ENCODE measurements at regions not wholly inside any gene's neighbourhood (a gene's known extent, or its start where the extent isn't known, plus 50 kb on each side); places are given as distances from the start of the nearest gene placed in this dataset.

DNA sequence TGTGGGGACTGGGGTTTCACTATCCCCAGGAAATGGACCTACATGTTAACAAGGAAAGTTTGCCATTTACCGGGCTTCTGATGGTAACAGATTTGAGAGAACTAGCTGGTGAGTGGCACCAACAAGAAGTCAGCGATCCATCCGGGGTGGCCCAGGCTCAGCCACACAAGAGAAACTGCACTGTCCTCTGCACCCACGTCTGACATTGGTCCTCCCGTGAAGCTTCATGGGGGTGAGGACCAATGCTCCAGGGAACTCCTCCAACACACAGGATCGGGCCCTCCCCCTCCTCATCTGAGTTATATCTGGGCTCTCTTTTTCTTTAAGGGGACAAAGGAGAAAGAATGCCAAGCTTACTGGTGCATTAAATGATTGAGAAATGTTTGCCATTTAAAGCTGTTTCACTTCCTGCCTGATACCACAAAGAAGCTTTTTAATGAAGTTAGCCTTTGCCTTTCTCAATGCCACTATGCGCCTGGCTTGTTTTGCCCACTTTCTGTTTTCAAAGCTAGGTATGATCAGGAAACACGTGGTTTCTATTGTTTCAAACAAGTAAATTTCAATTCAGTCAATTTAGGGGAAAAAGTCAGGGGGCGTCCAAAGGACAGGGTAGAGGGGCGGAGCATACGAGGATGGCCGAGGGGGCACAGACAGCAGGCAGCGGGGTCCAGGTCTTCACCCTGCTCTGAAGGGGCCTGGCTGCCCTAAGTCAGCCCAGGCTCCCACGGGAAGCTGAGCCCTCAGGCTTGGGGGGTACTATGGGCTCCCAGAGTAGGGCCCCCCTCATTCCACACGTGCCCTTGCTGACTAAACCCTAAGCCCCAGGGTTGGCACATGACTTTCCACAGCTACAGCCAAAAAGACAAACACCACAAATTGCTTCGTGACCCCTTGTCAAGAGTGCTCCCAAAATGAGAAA is 204.0 kb upstream of the ID2 start:
- TF ChIP-seq, protein P1, sequence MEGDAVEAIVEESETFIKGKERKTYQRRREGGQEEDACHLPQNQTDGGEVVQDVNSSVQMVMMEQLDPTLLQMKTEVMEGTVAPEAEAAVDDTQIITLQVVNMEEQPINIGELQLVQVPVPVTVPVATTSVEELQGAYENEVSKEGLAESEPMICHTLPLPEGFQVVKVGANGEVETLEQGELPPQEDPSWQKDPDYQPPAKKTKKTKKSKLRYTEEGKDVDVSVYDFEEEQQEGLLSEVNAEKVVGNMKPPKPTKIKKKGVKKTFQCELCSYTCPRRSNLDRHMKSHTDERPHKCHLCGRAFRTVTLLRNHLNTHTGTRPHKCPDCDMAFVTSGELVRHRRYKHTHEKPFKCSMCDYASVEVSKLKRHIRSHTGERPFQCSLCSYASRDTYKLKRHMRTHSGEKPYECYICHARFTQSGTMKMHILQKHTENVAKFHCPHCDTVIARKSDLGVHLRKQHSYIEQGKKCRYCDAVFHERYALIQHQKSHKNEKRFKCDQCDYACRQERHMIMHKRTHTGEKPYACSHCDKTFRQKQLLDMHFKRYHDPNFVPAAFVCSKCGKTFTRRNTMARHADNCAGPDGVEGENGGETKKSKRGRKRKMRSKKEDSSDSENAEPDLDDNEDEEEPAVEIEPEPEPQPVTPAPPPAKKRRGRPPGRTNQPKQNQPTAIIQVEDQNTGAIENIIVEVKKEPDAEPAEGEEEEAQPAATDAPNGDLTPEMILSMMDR (IDR thresholded peaks at IDR 0.05; ENCODE audit: control insufficient read depth, extremely low read depth, insufficient read depth): no peak
- no peak overlapping the region for H3K4me3 ChIP-seq (ENCODE audit: low read depth, low read length)
- no peak for DNase-seq (ENCODE audit: low read depth)

DNA sequence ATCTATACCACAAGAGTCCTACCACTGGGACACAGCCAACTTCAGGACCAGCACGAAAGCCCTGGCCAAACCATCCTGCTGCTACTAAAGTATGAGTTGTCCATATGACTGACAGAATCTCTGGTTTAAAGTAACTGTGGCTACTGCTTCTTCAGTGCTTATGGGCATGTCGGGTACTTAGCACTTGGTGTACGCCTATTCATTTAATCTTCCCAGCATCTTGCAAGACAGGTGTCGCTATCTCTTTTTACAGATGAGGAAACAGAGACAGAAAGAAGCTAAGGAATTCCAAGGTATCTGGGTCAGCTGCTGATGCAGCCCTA is 203.4 kb upstream of the ID2 start:
- no peak for DNase-seq (ENCODE audit: low read depth)
- no peak overlapping the region for H3K4me3 ChIP-seq (ENCODE audit: low read depth, low read length)
- TF ChIP-seq, protein P1 (IDR thresholded peaks at IDR 0.05; ENCODE audit: control insufficient read depth, extremely low read depth, insufficient read depth): no peak

DNA sequence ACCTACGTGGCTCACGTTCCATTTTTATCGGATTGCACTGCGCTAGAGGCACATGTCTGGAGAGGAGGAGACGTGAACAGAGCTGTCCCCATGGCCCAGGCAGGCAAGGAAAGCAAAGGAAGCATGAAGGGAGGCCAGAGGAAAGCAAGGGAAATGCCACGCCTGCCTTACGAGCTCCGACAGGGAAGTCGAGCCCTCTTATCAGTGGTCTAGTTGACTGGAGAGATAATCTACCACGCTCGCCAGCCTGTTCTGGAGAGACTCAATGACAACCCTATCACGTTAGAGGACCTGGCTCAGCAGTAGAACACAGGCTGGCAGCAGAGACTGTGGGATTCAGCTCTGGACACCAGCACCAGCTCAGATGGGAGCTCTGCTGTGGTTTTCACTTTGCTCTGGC is 202.6 kb upstream of the ID2 start:
- no peak for DNase-seq (ENCODE audit: low read depth)
- H3K4me3 ChIP-seq (ENCODE audit: low read depth, low read length): no peak overlapping the region
- TF ChIP-seq, protein P1 (IDR thresholded peaks at IDR 0.05; ENCODE audit: control insufficient read depth, extremely low read depth, insufficient read depth): no peak

DNA sequence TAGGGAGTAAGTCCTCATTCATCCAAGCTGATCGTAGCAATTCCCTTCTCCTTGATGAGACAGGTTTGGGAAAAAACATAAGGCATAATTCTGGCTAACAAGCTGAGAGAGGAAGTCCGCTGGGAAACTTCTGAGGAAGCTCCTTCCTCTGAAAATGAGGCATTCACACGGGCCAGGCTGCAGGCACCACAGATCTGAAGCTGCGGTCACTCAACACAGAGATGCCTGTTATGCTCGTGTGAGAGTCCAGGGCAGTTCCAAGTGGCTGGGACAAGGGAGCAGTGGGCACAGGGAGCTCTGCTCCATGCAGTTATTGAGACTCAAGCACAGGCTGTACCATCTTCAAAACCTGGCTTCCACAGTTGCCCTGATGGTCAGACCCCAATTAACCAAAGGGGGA is 200.9 kb upstream of the ID2 start:
- no peak overlapping the region for H3K4me3 ChIP-seq (ENCODE audit: low read depth, low read length)
- TF ChIP-seq, protein P1 (IDR thresholded peaks at IDR 0.05; ENCODE audit: control insufficient read depth, extremely low read depth, insufficient read depth): no peak
- DNase-seq (ENCODE audit: low read depth): no peak

DNA sequence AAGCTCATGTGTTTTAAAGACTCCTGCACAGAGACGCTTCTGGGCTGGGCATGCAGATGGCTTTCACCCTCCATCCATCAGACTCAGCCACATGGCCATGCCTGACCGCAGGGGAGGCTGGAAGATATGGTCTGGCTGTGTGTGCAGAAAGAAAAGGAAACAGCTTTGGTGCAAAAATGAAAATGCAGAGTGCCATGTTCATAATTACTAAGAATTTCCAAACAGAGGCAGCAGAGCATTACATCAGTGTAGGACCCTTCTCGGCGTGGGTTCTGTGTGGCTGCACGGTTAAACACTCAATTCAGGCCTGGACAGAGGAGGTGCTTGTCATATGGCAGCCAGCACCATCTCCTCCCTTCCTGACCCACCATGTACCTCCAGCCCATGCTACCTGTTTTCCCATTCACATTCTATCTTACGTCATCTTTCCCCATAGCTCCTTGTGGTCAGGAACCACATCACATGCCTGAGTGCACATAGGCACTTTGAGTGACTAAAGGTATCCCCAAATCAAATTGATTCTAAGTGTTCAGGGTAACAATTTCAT is 200.3 kb upstream of the ID2 start:
- TF ChIP-seq, protein P1 (IDR thresholded peaks at IDR 0.05; ENCODE audit: control insufficient read depth, extremely low read depth, insufficient read depth): no peak
- H3K4me3 ChIP-seq (ENCODE audit: low read depth, low read length): no peak overlapping the region
- no peak for DNase-seq (ENCODE audit: low read depth)

DNA sequence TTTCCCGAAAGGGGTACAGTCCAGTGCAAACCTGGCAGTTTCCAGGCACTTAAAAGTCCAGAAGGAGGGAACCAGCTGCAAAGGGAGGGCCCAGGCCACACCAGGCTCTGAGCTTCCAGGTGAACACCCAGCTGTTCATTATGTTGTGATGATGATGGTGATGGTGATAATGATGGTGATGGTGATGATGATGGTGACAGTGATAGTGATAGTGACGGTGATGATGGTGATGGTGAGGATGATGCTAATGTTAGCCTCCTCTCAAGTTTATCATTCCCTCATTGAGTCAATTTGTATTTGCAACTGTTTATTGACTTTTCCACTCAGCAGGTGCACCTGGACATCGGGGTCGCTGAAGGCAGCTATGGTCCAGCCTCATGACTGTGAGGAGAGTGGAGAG is 199.4 kb upstream of the ID2 start:
- TF ChIP-seq, protein P1 (IDR thresholded peaks at IDR 0.05; ENCODE audit: control insufficient read depth, extremely low read depth, insufficient read depth): no peak
- DNase-seq (ENCODE audit: low read depth): no peak

More for the DNA sequence above, 199.4 kb upstream of the ID2 start:
- H3K4me3 ChIP-seq (ENCODE audit: low read depth, low read length): no peak overlapping the region
